GM21515 (cell line): ENCODE measurements at regions not wholly inside any gene's neighbourhood (a gene's known extent, or its start where the extent isn't known, plus 50 kb on each side); places are given as distances from the start of the nearest gene placed in this dataset.

Experiments used
- ATAC-seq: cut with Tn5 transposase; IDR thresholded peaks from one replicate; pipeline ENCODE4 v1.9.1; 2021; ENCODE audit not compliant: unreplicated experiment

DNA sequence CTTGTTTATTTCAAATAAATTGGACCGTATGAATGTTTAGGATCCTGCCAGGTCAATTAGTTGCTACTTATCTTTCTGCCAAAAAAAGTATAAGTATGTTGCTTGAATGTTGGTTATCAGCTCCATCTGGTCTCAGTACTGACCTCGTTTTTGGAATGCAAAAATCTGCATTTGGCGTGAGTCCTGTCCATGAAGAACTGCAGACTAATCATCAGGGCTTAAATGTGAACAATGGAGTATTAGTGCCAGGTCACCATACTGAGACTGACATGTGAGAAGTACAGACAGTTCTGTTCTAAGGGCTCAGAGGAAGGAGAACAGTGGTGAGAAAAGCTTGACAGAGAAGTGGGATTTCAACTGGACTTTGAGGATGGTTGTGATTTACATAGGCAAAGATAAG lies 393.1 kb upstream of the SLC14A2 start:
- ATAC-seq: no peak

DNA sequence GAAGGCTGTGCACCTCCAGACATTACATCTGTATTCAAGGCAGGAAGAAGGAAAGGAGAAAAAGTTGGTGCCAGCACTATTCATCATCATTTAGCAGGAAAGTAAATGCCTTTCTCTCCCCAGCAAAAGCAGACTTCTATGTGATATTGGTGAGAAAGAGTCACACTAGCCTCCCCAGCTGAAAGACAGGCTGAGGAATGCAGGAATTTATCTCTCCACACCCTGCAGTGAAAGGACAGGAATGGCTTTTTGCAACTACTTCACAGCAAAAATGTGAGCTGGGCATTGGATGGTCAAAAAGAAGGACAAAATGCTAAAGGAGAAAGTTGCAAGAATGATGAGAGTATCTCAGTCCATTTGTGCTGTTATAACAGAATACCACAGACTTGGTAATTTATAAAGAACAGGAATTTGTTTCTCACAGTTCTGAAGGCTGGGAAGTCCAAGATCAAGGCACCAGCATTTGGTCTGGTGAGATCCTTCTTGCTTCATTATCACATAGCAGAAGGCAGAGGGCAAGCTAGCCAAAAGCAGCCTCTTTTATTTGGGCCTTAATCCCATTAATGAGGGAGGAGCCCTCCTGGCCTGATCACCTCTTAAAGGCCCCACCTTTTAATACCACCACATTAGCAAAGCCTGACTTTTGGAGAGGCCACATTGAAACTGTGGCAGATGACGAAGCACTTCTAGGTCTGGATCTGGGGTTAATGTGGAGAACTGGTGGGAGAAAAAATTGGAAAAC lies 388.1 kb upstream of the SLC14A2 start:
- no peak for ATAC-seq

- no peak for ATAC-seq
Observed at GRCh38 chr18:45228796-45229388, 386.4 kb upstream of the SLC14A2 start.

GRCh38 chr18:45231617-45232016 lies 383.7 kb upstream of the SLC14A2 start:
- no peak for ATAC-seq

GRCh38 chr18:45232061-45232460 lies 383.2 kb upstream of the SLC14A2 start:
- no peak for ATAC-seq

GRCh38 chr18:45236676-45237075 lies 378.6 kb upstream of the SLC14A2 start:
- no peak for ATAC-seq

- no peak for ATAC-seq
Observed at GRCh38 chr18:45237343-45238098, 377.8 kb upstream of the SLC14A2 start.

- ATAC-seq: no peak
Observed at GRCh38 chr18:45241271-45241670, 374.0 kb upstream of the SLC14A2 start.

DNA sequence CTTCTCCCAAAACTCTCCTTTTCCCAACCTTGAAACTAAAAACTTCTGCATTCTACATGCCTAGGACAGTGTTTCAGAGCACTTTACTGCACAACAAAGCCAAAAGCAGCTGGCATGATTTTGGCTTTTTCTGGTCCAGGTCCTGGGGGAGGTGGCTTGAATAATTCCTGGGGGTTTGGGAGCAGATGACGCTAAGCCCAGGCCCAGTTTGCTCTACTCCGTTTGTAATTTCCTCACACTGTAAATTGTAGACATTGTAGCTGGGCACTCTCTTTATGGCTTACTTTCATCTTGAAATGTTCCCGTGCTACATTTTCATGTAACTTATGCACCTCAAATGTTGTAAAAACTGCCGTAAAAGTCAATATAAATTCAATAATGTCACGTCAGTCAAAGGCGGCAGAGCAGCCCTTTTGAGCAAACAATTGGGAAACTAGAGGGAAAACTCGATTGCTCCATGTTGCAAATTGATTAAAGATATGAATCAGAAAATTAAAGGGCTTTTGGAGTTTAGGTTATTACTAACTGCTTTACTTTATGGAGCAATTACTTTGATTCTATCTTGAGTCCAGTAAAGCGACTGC lies 373.2 kb upstream of the SLC14A2 start:
- ATAC-seq: no peak

- ATAC-seq: no peak
Observed at GRCh38 chr18:45243340-45244110, 371.8 kb upstream of the SLC14A2 start.

- ATAC-seq: no peak
Observed at GRCh38 chr18:45245091-45245511, 370.2 kb upstream of the SLC14A2 start.

- no peak for ATAC-seq
Observed at GRCh38 chr18:45248240-45248903, 366.9 kb upstream of the SLC14A2 start.

- no peak for ATAC-seq
Observed at GRCh38 chr18:45249246-45249661, 366.0 kb upstream of the SLC14A2 start.

- ATAC-seq: no peak
Observed at GRCh38 chr18:45250479-45250878, 364.8 kb upstream of the SLC14A2 start.

- no peak for ATAC-seq
Observed at GRCh38 chr18:45251236-45251635, 364.0 kb upstream of the SLC14A2 start.

DNA sequence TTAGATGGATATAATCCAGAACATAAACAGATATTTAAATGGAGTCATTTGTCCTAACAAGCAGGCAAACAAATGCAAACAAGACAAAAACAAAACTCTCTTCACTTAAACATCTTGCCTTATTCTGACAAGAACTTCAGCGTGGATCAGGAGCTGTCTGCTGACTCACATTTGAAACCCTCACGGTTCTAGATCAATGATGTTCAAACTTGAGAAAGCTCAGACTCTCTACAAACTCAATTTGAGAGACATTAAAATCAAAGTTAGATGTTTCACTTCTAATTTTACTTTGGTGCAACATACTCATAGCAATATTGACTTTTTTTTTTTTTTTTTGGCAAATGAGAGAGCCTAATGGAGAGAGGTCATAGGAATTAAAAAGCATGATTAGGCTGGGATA lies 362.8 kb upstream of the SLC14A2 start:
- no peak for ATAC-seq

DNA sequence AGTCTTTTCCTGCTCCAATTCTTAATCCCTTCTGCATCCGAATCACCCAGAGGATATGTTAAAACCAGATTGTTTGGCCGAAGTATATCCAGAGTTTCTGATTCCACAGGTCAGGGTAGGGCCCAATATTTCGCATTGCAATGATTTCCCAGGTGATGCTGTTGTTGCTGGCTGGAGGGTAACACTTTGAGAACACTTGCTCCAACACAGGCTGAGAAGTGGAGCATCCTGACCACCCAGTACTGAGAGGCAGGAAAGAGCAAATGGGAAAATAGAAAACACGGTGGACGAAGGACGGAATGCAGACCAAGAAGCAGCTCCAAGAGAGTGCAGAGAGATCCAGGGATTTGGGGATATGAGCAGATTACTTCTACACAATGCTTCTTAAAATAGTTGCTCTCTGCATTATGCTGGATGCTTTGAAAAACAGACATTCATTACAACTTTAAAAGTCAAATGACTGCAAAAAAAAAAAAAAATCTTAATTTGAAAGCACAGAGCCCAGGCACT lies 362.2 kb upstream of the SLC14A2 start:
- no peak for ATAC-seq

- no peak for ATAC-seq
Observed at GRCh38 chr18:45253973-45254708, 361.1 kb upstream of the SLC14A2 start.

GRCh38 chr18:45254709-45255082 lies 360.6 kb upstream of the SLC14A2 start:
- ATAC-seq: no peak
